IMR-90 (cell line): ENCODE measurements at regions not wholly inside any gene's neighbourhood (a gene's known extent, or its start where the extent isn't known, plus 50 kb on each side); places are given as distances from the start of the nearest gene placed in this dataset.
A peak's percentile ranks its signal among the peaks of the same experiment; 100 is the strongest.

Source experiments
- ATAC-seq: fragments of 200-7000 bp; cut with Tn5 transposase; 2 replicates; pipeline ENCODE4 v1.9.1; 2020; ENCODE audit warnings: low read depth, mild to moderate bottlenecking, moderate library complexity
- BruUV-seq: library from RNA; stranded (reverse); fragments of 400-500 nt; replicated peaks from 2 replicates; lab custom pipeline; 2021; lab: Mats Ljungman, UMichigan
- CTCF ChIA-PET: fragments of 300-600 bp; formaldehyde crosslinking; extraction: SDS; loops from one replicate; lab custom pipeline; 2021; ENCODE audit warnings: antibody characterized with exemption; lab: Yijun Ruan, JAX
- POLR2A ChIA-PET: fragments of 300-600 bp; sonication (Branson Sonifier 250); formaldehyde crosslinking; loops from one replicate; lab custom pipeline; 2022; ENCODE audit warnings: antibody characterized with exemption; ENCODE audit not compliant: unreplicated experiment; lab: Charles Lee
- DNase-seq: peaks from one replicate; pipeline ENCODE4 v3.0.0; 2013
- H2AFZ ChIP-seq: replicated peaks from 2 replicates; pipeline ENCODE3; 2013; ENCODE audit warnings: low read length, mild to moderate bottlenecking; ENCODE audit not compliant: poor library complexity
- H2AK5ac ChIP-seq: 2 replicates; pipeline ENCODE4 v1.6.1; 2013; ENCODE audit warnings: low read depth, low read length, inconsistent platforms
- H2AK9ac ChIP-seq: replicated peaks from 2 replicates; pipeline ENCODE3; 2013; ENCODE audit warnings: mild to moderate bottlenecking, low read depth, low read length, moderate library complexity; ENCODE audit not compliant: poor library complexity
- H2BK120ac ChIP-seq: 2 replicates; pipeline ENCODE4 v1.6.1; 2013; ENCODE audit warnings: low read depth, low read length, inconsistent platforms
- H2BK15ac ChIP-seq: 3 replicates; pipeline ENCODE4 v1.6.1; 2013; ENCODE audit warnings: low read depth, low read length, inconsistent platforms
- H2BK20ac ChIP-seq: 2 replicates; pipeline ENCODE4 v1.6.1; 2013; ENCODE audit warnings: low read depth, mild to moderate bottlenecking, inconsistent platforms, low read length, moderate library complexity
- H2BK5ac ChIP-seq: 2 replicates; pipeline ENCODE4 v1.6.1; 2013; ENCODE audit warnings: mild to moderate bottlenecking, low read depth, low read length, inconsistent platforms; ENCODE audit not compliant: poor library complexity, severe bottlenecking
- H3K14ac ChIP-seq: replicated peaks from 2 replicates; pipeline ENCODE4 v1.6.1; 2013; ENCODE audit warnings: low read depth, low read length, inconsistent platforms
- H3K18ac ChIP-seq: 2 replicates; pipeline ENCODE4 v1.6.1; 2013; ENCODE audit warnings: low read depth, low read length, control low read depth
- H3K23ac ChIP-seq: 2 replicates; pipeline ENCODE4 v1.6.1; 2013; ENCODE audit warnings: low read depth, low read length, inconsistent platforms
- H3K27ac ChIP-seq: 2 replicates; pipeline ENCODE4 v1.5.1; 2013; ENCODE audit warnings: mild to moderate bottlenecking, control low read depth, low read length; ENCODE audit not compliant: insufficient read depth
- H3K27me3 ChIP-seq: 2 replicates; pipeline ENCODE4 v1.6.1; 2013; ENCODE audit warnings: low read length; ENCODE audit not compliant: control insufficient read depth, insufficient read depth
- H3K36me3 ChIP-seq: 2 replicates; pipeline ENCODE4 v1.6.1; 2013; ENCODE audit warnings: low read length, mixed read lengths; ENCODE audit not compliant: control insufficient read depth, insufficient read depth
- H3K4ac ChIP-seq: 2 replicates; pipeline ENCODE4 v1.6.1; 2013; ENCODE audit warnings: low read depth, low read length, inconsistent platforms
- H3K4me1 ChIP-seq: 2 replicates; pipeline ENCODE4 v1.6.1; 2013; ENCODE audit warnings: low read length, mixed read lengths; ENCODE audit not compliant: control insufficient read depth, insufficient read depth
- H3K4me2 ChIP-seq: 2 replicates; pipeline ENCODE4 v1.6.1; 2013; ENCODE audit warnings: low read depth, mild to moderate bottlenecking, control low read depth, low read length, moderate library complexity
- H3K4me3 ChIP-seq: 2 replicates; pipeline ENCODE4 v1.5.1; 2013; ENCODE audit warnings: low read depth, mild to moderate bottlenecking, control low read depth, low read length, moderate library complexity; ENCODE audit not compliant: insufficient read depth
- H3K56ac ChIP-seq: 2 replicates; pipeline ENCODE4 v1.6.1; 2013; ENCODE audit warnings: low read length, inconsistent platforms; ENCODE audit not compliant: insufficient read depth; ENCODE audit errors: extremely low read depth
- H3K79me1 ChIP-seq, 2 experiments: 2 replicates each; pipeline ENCODE4 v1.6.1; 2013; ENCODE audit warnings: low read length in 2 of 2, inconsistent platforms in 1 of 2, low read depth in 1 of 2
- H3K9ac ChIP-seq: 2 replicates; pipeline ENCODE4 v1.6.1; 2013; ENCODE audit warnings: low read depth, low read length, control low read depth
- H3K9me1 ChIP-seq: 2 replicates; pipeline ENCODE4 v1.6.1; 2013; ENCODE audit warnings: low read length, inconsistent platforms; ENCODE audit not compliant: insufficient read depth
- H3K9me3 ChIP-seq: 2 replicates; pipeline ENCODE4 v1.6.1; 2013; ENCODE audit warnings: low read length; ENCODE audit not compliant: control insufficient read depth, insufficient read depth
- H4K20me1 ChIP-seq: 2 replicates; pipeline ENCODE4 v1.6.1; 2013; ENCODE audit warnings: low read length, inconsistent platforms; ENCODE audit not compliant: insufficient read depth
- H4K5ac ChIP-seq: 2 replicates; pipeline ENCODE4 v1.6.1; 2013; ENCODE audit warnings: mild to moderate bottlenecking, low read depth, low read length, control low read depth
- H4K8ac ChIP-seq, 2 experiments: 2 replicates each; pipeline ENCODE4 v1.6.1; 2013; ENCODE audit warnings: low read depth in 2 of 2, low read length in 2 of 2, control low read depth in 1 of 2, inconsistent platforms in 1 of 2
- H4K91ac ChIP-seq: 2 replicates; pipeline ENCODE4 v1.6.1; 2013; ENCODE audit warnings: low read depth, low read length, inconsistent platforms; ENCODE audit not compliant: insufficient read depth
- MAFK ChIP-seq: IDR thresholded peaks from 2 replicates; pipeline ENCODE4 v1.6.1; 2012; ENCODE audit warnings: low read depth, low read length, improper control_type of control experiment
- NFE2L2 ChIP-seq: fragments of 150-350 bp; IDR thresholded peaks from 2 replicates; pipeline ENCODE4 v1.6.1; 2016; ENCODE audit warnings: low read depth, mild to moderate bottlenecking, low read length
- SMC3 ChIP-seq: fragments of 150-350 bp; IDR thresholded peaks from 2 replicates; pipeline ENCODE4 v1.6.1; 2016; ENCODE audit warnings: low read depth, mild to moderate bottlenecking, antibody characterized with exemption, low read length, moderate library complexity
- WGBS, 2 experiments: methylation state at CpG; one replicate each; pipeline versions ENCODE4 v1.1.5 to v1.1.7; 2013; ENCODE audit warnings: missing lambda C conversion rate in 2 of 2; ENCODE audit not compliant: insufficient read length in 1 of 2; ENCODE audit errors: extremely low coverage in 2 of 2; 5-methylcytosine and 5-hydroxymethylcytosine counted together
- dilution Hi-C: fragments of 300-500 bp; cut with HindIII; formaldehyde crosslinking; loops from one replicate; pipeline ENCODE4 v1.14.3; 2018; ENCODE audit warnings: low sequenced_read_pairs; ENCODE audit not compliant: unreplicated experiment
- in situ Hi-C: fragments of 300-500 bp; cut with MboI; formaldehyde crosslinking; loops from 3 replicates; pipeline ENCODE4 v1.14.3; 2019; ENCODE audit warnings: low sequenced_read_pairs, inconsistent platforms, mixed read lengths
- intact Hi-C: fragments of 100-400 bp; cut with micrococcal nuclease; formaldehyde crosslinking; loops from 2 replicates; pipeline ENCODE4 v1.10.0; 2022

DNA sequence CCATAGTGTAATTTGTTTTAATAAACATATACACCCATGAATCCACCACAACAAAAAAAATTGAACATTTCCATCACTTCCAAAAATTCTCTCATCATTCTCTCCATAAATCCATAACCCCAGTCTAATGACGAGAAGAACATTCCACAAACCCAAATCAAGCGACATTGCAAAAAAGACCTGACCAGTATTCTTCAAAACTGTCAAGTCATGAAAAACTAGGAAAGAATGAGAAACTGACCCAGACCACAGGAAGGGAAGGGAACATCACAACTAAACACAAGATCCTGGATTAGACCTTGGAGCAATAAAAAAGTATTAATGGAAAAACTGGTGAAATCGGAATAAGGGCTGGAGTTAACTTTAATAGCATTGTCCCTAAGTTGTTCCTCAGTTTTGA is 141.3 kb upstream of the SLC35G4 start:
- Histone ChIP-seq H4K91ac (no peak overlapping the region), H3K36me3 (no peaks in the 10 kb centered on the region), H2AFZ (no peak overlapping the region), H3K23ac (no peak overlapping the region), H3K27ac (no peak overlapping the region), H3K9me1 (no peaks in the 10 kb centered on the region), H4K20me1 (no peaks in the 10 kb centered on the region), H3K27me3 (peaks cover 15% of the 10 kb centered on the region), H4K5ac (no peak overlapping the region), H2BK15ac (no peak overlapping the region), H2BK120ac (no peak overlapping the region), H2BK20ac (no peak overlapping the region), H3K4me2 (no peak overlapping the region), H4K8ac (no peak overlapping the region), H3K79me1 (no peaks in the 10 kb centered on the region), H3K9ac (no peak overlapping the region), H3K18ac (no peak overlapping the region), H3K9me3 (no peaks in the 10 kb centered on the region), H3K4me1 (no peaks in the 10 kb centered on the region), H3K4ac (no peak overlapping the region), H3K4me3 (no peak overlapping the region), H2AK5ac (no peak overlapping the region), H2AK9ac (no peak overlapping the region), H3K56ac (no peak overlapping the region), H3K14ac (no peak overlapping the region), H2BK5ac (no peak overlapping the region)
- in situ Hi-C loops = no loop called here
- no TSS peak for BruUV-seq
- ChIA-PET POLR2A (no interaction called here), CTCF (no interaction called here)
- TF ChIP-seq SMC3 (no peak), MAFK (peak; percentile 51; the same call in 1 of the 2 replicates), NFE2L2 (peak; percentile 61)
- dilution Hi-C loops = no loop called here
- DNase-seq (no peak), ATAC-seq (no peak)
- intact Hi-C loops = no loop called here
- WGBS, 2 experiments = 80 to 100% methylated on average over 1 of the region's 3 CpGs
